Esophagus squamous epithelium (tissue), 4 donors: ENCODE measurements at regions not wholly inside any gene's neighbourhood (a gene's known extent, or its start where the extent isn't known, plus 50 kb on each side); places are given as distances from the start of the nearest gene placed in this dataset.

ENCODE experiments used
- POLR2A ChIP-seq, 4 donors: fragments of 450-650 bp; IDR thresholded peaks; one replicate each; pipeline ENCODE4 v1.6.1; 2017; ENCODE audit warnings: antibody characterized with exemption in 4 of 4, mild to moderate bottlenecking in 4 of 4, moderate library complexity in 3 of 4
- TF ChIP-seq, protein P1 (sequence below), 6 experiments: fragments of 450-650 bp in 4 of 6; fragments of 200-600 bp in 2 of 6; sonication (generic) in 2 of 6; IDR thresholded peaks; one replicate each; pipeline ENCODE4 v1.5.1; 2016 to 2019; ENCODE audit warnings: antibody characterized with exemption in 6 of 6, mild to moderate bottlenecking in 4 of 6, moderate library complexity in 4 of 6

GRCh38 chr4:22240814-22241213 is 275.1 kb downstream of the ADGRA3 start:
- TF ChIP-seq, protein P1, sequence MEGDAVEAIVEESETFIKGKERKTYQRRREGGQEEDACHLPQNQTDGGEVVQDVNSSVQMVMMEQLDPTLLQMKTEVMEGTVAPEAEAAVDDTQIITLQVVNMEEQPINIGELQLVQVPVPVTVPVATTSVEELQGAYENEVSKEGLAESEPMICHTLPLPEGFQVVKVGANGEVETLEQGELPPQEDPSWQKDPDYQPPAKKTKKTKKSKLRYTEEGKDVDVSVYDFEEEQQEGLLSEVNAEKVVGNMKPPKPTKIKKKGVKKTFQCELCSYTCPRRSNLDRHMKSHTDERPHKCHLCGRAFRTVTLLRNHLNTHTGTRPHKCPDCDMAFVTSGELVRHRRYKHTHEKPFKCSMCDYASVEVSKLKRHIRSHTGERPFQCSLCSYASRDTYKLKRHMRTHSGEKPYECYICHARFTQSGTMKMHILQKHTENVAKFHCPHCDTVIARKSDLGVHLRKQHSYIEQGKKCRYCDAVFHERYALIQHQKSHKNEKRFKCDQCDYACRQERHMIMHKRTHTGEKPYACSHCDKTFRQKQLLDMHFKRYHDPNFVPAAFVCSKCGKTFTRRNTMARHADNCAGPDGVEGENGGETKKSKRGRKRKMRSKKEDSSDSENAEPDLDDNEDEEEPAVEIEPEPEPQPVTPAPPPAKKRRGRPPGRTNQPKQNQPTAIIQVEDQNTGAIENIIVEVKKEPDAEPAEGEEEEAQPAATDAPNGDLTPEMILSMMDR (IDR thresholded peaks at IDR 0.05): no peak
- no peak for TF ChIP-seq POLR2A (IDR thresholded peaks at IDR 0.05)
